CD4-positive, alpha-beta T cell treated with Interleukin-17A for 1 hour (primary cell): ENCODE measurements at regions not wholly inside any gene's neighbourhood (a gene's known extent, or its start where the extent isn't known, plus 50 kb on each side); places are given as distances from the start of the nearest gene placed in this dataset.
"Not testable (repeated sequence)": the region's sequence is repeated elsewhere in the genome, so short reads cannot be mapped to it uniquely, and the experiment has no call there.

Experiments
- DNase-seq: peaks from one replicate; pipeline ENCODE4 v3.0.0-alpha.2; 2020

GRCh38 chr1:120619867-120620692 is 103.7 kb upstream of the NBPF26 start:
- DNase-seq: not testable (repeated sequence)

- not testable (repeated sequence) for DNase-seq
These were observed 103.1 kb upstream of the NBPF26 start for GRCh38 chr1:120620693-120620969.

GRCh38 chr1:120621278-120621677 is 102.5 kb upstream of the NBPF26 start:
- DNase-seq: not testable (repeated sequence)

GRCh38 chr1:120623539-120623938 is 100.2 kb upstream of the NBPF26 start:
- not testable (repeated sequence) for DNase-seq

GRCh38 chr1:120624565-120625064 is 99.1 kb upstream of the NBPF26 start:
- not testable (repeated sequence) for DNase-seq

GRCh38 chr1:120629832-120630455 is 93.8 kb upstream of the NBPF26 start:
- DNase-seq: not testable (repeated sequence)

- not testable (repeated sequence) for DNase-seq
These were observed 88.6 kb upstream of the NBPF26 start for GRCh38 chr1:120634816-120635806.

GRCh38 chr1:120640261-120641013 is 83.3 kb upstream of the NBPF26 start:
- DNase-seq: not testable (repeated sequence)

GRCh38 chr1:120641014-120641302 is 82.8 kb upstream of the NBPF26 start:
- DNase-seq: not testable (repeated sequence)

GRCh38 chr1:120647182-120647581 is 76.6 kb upstream of the NBPF26 start:
- DNase-seq: not testable (repeated sequence)

GRCh38 chr1:120648915-120649623 is 74.7 kb upstream of the NBPF26 start:
- not testable (repeated sequence) for DNase-seq

GRCh38 chr1:120649730-120650129 is 74.0 kb upstream of the NBPF26 start:
- DNase-seq: not testable (repeated sequence)

- not testable (repeated sequence) for DNase-seq
These were observed 69.6 kb upstream of the NBPF26 start for GRCh38 chr1:120654114-120654513.

GRCh38 chr1:120655394-120655793 is 68.4 kb upstream of the NBPF26 start:
- not testable (repeated sequence) for DNase-seq

GRCh38 chr1:120656116-120656515 is 67.6 kb upstream of the NBPF26 start:
- DNase-seq: not testable (repeated sequence)

- not testable (repeated sequence) for DNase-seq
These were observed 65.9 kb upstream of the NBPF26 start for GRCh38 chr1:120657804-120658203.

GRCh38 chr1:120658622-120659021 is 65.1 kb upstream of the NBPF26 start:
- not testable (repeated sequence) for DNase-seq

GRCh38 chr1:120659133-120659532 is 64.6 kb upstream of the NBPF26 start:
- DNase-seq: not testable (repeated sequence)

- not testable (repeated sequence) for DNase-seq
These were observed 59.1 kb upstream of the NBPF26 start for GRCh38 chr1:120664376-120665249.

- DNase-seq: peak; percentile 2
These were observed 58.5 kb upstream of the NBPF26 start for GRCh38 chr1:120665250-120665577.

GRCh38 chr1:120668187-120668586 is 55.6 kb upstream of the NBPF26 start:
- not testable (repeated sequence) for DNase-seq
